ENCODE measurements at regions not wholly inside any gene's neighbourhood (a gene's known extent, or its start where the extent isn't known, plus 50 kb on each side); places are given as distances from the start of the nearest gene placed in this dataset.
A peak's percentile ranks its signal among the peaks of the same experiment; 100 is the strongest.

DNA sequence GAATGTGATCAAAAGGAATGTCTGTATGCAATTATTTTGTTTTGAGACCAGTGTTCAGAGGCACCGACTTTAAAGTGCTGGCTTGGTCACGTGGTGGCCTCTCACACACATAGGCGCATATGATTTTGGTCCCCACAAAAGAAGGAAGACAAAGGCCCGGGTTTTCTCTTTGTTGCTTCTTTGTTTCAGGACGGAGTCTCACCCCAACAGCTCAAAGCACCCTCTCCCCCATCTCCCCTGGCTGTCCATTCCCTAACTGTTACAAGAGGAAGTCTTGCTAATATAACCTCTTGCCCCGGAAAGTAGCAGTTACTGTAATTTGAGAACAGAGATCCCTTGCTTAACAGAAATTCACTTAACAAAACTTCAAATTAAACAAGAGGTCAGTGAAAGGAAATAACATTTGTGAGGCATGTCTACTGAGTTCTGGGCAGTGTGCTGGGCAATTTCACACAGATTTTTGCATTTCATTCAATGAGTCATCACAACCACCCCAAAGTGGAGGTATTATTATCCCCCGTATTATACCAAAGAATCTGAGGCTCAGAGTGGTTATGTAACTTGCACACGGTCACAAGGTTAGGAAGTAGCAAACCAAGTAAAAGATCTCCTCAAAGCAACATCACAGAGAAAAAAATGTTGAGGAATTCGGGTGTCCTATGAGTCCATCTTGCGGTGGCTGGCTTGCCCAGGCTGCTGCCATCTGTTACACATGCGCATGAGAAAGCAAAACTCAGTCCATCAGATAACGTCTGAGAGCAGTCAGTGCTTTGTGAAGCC is 75.8 kb downstream of the SDC1 start (continued):
- TF ChIP-seq, protein P1, sequence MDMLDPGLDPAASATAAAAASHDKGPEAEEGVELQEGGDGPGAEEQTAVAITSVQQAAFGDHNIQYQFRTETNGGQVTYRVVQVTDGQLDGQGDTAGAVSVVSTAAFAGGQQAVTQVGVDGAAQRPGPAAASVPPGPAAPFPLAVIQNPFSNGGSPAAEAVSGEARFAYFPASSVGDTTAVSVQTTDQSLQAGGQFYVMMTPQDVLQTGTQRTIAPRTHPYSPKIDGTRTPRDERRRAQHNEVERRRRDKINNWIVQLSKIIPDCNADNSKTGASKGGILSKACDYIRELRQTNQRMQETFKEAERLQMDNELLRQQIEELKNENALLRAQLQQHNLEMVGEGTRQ (IDR thresholded peaks at IDR 0.05; ENCODE audit: borderline replicate concordance, low read depth, low read length): 0 out of 2 replicates have a peak, but pooled peaks have one; percentile 5
- TF ChIP-seq GABPA (IDR thresholded peaks at IDR 0.05; ENCODE audit: low read depth) (peak; percentile 53; the same call in 1 of the 2 replicates), JUND (IDR thresholded peaks at IDR 0.05) (peak; percentile 65), ELF1 (IDR thresholded peaks at IDR 0.05) (no peak; the same call in 1 of the 2 replicates), TEAD4 (IDR thresholded peaks at IDR 0.05; ENCODE audit: borderline replicate concordance, insufficient read depth) (peak; percentile 46; the same call in 1 of the 2 replicates), MEF2A (IDR thresholded peaks at IDR 0.05; ENCODE audit: borderline replicate concordance, low read depth) (no peak), RCOR1 (IDR thresholded peaks at IDR 0.05; ENCODE audit: low read length) (peak; percentile 49; the same call in 1 of the 2 replicates), EZH2phosphoT487 (IDR thresholded peaks at IDR 0.05; ENCODE audit: borderline replicate concordance, low read depth) (no peak)
- TF ChIP-seq, protein P2, sequence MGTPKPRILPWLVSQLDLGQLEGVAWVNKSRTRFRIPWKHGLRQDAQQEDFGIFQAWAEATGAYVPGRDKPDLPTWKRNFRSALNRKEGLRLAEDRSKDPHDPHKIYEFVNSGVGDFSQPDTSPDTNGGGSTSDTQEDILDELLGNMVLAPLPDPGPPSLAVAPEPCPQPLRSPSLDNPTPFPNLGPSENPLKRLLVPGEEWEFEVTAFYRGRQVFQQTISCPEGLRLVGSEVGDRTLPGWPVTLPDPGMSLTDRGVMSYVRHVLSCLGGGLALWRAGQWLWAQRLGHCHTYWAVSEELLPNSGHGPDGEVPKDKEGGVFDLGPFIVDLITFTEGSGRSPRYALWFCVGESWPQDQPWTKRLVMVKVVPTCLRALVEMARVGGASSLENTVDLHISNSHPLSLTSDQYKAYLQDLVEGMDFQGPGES (IDR thresholded peaks at IDR 0.05; ENCODE audit: low read depth, low read length): no peak

DNA sequence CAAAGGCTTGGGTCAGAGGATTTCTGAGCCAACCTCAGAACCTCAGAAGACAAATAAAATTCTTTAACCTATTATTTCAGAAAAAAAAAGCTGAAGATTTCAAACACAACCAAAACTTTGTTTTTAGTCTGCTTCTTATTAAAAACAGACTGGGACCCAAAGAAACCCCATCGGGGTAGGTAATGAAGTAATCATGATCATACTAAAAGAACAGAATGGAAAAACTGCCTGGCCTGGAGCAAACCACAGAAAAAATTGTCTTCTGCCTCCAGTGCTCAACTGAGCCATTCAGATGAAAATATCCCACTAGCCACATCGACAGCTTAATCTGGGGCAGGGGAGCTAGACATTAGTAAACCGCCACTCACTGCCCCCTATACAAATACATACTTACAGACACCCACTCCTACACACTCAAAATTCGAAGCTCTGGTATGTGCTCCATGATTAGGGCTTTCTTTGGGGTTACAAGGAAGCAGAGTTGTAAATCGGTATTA is 76.5 kb downstream of the SDC1 start:
- CTCF ChIA-PET: interaction anchor here (0.7 to 15.0 kb wide), 6 partner anchors 9 to 177 kb away, joined by 3 to 215 read pairs (median 4); partner anchors contain the start of gene SDC1

More for the DNA sequence above, 76.5 kb downstream of the SDC1 start:
- no peaks in the 10 kb centered on the region for H3K79me2 ChIP-seq (ENCODE audit: insufficient read depth)
- H3K4me1 ChIP-seq (ENCODE audit: control insufficient read depth in 1 of 2, insufficient read depth in 2 of 2, low read depth in 1 of 2, low read length in 1 of 2): peaks cover 12 to 39% of the 10 kb centered on the region in 2 experiments
- TF ChIP-seq EP300 (IDR thresholded peaks at IDR 0.05; ENCODE audit: borderline replicate concordance in 1 of 2, low read depth in 1 of 2, low read length in 1 of 2): no peak
- no peak for TF ChIP-seq MXI1 (IDR thresholded peaks at IDR 0.05; ENCODE audit: low read depth, low read length)
- TF ChIP-seq JUND (IDR thresholded peaks at IDR 0.05): no peak
- TF ChIP-seq, protein P3, sequence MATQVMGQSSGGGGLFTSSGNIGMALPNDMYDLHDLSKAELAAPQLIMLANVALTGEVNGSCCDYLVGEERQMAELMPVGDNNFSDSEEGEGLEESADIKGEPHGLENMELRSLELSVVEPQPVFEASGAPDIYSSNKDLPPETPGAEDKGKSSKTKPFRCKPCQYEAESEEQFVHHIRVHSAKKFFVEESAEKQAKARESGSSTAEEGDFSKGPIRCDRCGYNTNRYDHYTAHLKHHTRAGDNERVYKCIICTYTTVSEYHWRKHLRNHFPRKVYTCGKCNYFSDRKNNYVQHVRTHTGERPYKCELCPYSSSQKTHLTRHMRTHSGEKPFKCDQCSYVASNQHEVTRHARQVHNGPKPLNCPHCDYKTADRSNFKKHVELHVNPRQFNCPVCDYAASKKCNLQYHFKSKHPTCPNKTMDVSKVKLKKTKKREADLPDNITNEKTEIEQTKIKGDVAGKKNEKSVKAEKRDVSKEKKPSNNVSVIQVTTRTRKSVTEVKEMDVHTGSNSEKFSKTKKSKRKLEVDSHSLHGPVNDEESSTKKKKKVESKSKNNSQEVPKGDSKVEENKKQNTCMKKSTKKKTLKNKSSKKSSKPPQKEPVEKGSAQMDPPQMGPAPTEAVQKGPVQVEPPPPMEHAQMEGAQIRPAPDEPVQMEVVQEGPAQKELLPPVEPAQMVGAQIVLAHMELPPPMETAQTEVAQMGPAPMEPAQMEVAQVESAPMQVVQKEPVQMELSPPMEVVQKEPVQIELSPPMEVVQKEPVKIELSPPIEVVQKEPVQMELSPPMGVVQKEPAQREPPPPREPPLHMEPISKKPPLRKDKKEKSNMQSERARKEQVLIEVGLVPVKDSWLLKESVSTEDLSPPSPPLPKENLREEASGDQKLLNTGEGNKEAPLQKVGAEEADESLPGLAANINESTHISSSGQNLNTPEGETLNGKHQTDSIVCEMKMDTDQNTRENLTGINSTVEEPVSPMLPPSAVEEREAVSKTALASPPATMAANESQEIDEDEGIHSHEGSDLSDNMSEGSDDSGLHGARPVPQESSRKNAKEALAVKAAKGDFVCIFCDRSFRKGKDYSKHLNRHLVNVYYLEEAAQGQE (IDR thresholded peaks at IDR 0.05; ENCODE audit: low read depth, low read length): no peak
- TF ChIP-seq RCOR1 (IDR thresholded peaks at IDR 0.05; ENCODE audit: low read length): no peak
- TF ChIP-seq, protein P4, sequence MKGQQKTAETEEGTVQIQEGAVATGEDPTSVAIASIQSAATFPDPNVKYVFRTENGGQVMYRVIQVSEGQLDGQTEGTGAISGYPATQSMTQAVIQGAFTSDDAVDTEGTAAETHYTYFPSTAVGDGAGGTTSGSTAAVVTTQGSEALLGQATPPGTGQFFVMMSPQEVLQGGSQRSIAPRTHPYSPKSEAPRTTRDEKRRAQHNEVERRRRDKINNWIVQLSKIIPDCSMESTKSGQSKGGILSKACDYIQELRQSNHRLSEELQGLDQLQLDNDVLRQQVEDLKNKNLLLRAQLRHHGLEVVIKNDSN (IDR thresholded peaks at IDR 0.05; ENCODE audit: borderline replicate concordance, low read depth): no peak
- no peak for TF ChIP-seq NRF1 (IDR thresholded peaks at IDR 0.05; ENCODE audit: low read depth, low read length)
- TF ChIP-seq, protein P5, sequence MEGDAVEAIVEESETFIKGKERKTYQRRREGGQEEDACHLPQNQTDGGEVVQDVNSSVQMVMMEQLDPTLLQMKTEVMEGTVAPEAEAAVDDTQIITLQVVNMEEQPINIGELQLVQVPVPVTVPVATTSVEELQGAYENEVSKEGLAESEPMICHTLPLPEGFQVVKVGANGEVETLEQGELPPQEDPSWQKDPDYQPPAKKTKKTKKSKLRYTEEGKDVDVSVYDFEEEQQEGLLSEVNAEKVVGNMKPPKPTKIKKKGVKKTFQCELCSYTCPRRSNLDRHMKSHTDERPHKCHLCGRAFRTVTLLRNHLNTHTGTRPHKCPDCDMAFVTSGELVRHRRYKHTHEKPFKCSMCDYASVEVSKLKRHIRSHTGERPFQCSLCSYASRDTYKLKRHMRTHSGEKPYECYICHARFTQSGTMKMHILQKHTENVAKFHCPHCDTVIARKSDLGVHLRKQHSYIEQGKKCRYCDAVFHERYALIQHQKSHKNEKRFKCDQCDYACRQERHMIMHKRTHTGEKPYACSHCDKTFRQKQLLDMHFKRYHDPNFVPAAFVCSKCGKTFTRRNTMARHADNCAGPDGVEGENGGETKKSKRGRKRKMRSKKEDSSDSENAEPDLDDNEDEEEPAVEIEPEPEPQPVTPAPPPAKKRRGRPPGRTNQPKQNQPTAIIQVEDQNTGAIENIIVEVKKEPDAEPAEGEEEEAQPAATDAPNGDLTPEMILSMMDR (IDR thresholded peaks at IDR 0.05): no peak
- TF ChIP-seq GABPA (IDR thresholded peaks at IDR 0.05; ENCODE audit: low read depth): no peak
- no peak for TF ChIP-seq POLR2AphosphoS5 (IDR thresholded peaks at IDR 0.05; ENCODE audit: low read depth, low read length)
- TF ChIP-seq FOXJ3 (CRISPR knock-in tag; IDR thresholded peaks at IDR 0.05): no peak
- TF ChIP-seq NFIC (IDR thresholded peaks at IDR 0.05; ENCODE audit: borderline replicate concordance): no peak
- TF ChIP-seq SMC3 (IDR thresholded peaks at IDR 0.05; ENCODE audit: low read depth, low read length): no peak
- no peak for TF ChIP-seq YY1 (IDR thresholded peaks at IDR 0.05; ENCODE audit: low read depth)
- TF ChIP-seq ELF1 (IDR thresholded peaks at IDR 0.05): no peak
- no peak for TF ChIP-seq GATA2 (CRISPR knock-in tag; IDR thresholded peaks at IDR 0.05)
- no peak for TF ChIP-seq RAD21 (IDR thresholded peaks at IDR 0.05; ENCODE audit: low read length)
- H3K4me2 ChIP-seq: peak overlapping the region; percentile 30; the same call in 1 of the 2 replicates
- no peaks in the 10 kb centered on the region for H4K20me1 ChIP-seq (ENCODE audit: insufficient read depth)
- H3K9me3 ChIP-seq: no peaks in the 10 kb centered on the region
- 81% methylated on average over 5 of the region's 5 CpGs for WGBS (ENCODE audit: low lambda C conversion rate)
- no peaks in the 10 kb centered on the region for H3K9me2 ChIP-seq
- no peak overlapping the region for H3K4me3 ChIP-seq (ENCODE audit: low read depth in 2 of 2, low read length in 1 of 2)
- POLR2A ChIA-PET: no interaction called here
- no peaks in the 10 kb centered on the region for H3K27me3 ChIP-seq (ENCODE audit: insufficient read depth)
- peak overlapping the region; percentile 80 to 82 for H3K27ac ChIP-seq (ENCODE audit: low read depth in 2 of 2, low read length in 1 of 2)
- peak overlapping the region; percentile 66 for H2AFZ ChIP-seq (ENCODE audit: low read depth)
- DNase-seq: no peak
- H3F3A ChIP-seq (replicated peaks; ENCODE audit: insufficient read depth): peaks cover 8% of the 10 kb centered on the region
- peak overlapping the region; percentile 12; the same call in 1 of the 2 replicates for H3K9ac ChIP-seq
- no peaks in the 10 kb centered on the region for H3K36me3 ChIP-seq (replicated peaks in 1 of 2; ENCODE audit: control insufficient read depth in 1 of 2, insufficient read depth in 2 of 2, low read length in 1 of 2)

Measured in SK-N-SH (cell line).